ENCODE measurements at regions not wholly inside any gene's neighbourhood (a gene's known extent, or its start where the extent isn't known, plus 50 kb on each side); places are given as distances from the start of the nearest gene placed in this dataset.

GRCh38 chr2:17136231-17136630 lies 382.0 kb downstream of the RAD51AP2 start:
- TF ChIP-seq CTCF (IDR thresholded peaks at IDR 0.05) (no peak), POLR2A (IDR thresholded peaks at IDR 0.05) (no peak), POLR2AphosphoS5 (IDR thresholded peaks at IDR 0.05) (no peak)
